HEK293 (cell line): ENCODE measurements at regions not wholly inside any gene's neighbourhood (a gene's known extent, or its start where the extent isn't known, plus 50 kb on each side); places are given as distances from the start of the nearest gene placed in this dataset.

Experiments used
- BCL11A ChIP-seq: fragments of 450-650 bp; formaldehyde crosslinking; IDR thresholded peaks from 2 replicates; pipeline ENCODE4 v1.5.1; 2016; ENCODE audit warnings: low read depth, missing biosample characterization, missing genetic modification characterization
- MYNN ChIP-seq: fragments of 450-650 bp; formaldehyde crosslinking; IDR thresholded peaks from 2 replicates; pipeline ENCODE4 v1.5.1; 2016; ENCODE audit warnings: missing biosample characterization, missing genetic modification characterization, borderline replicate concordance
- YY1 ChIP-seq: fragments of 450-650 bp; formaldehyde crosslinking; IDR thresholded peaks from 2 replicates; pipeline ENCODE4 v1.5.1; 2018; ENCODE audit warnings: missing biosample characterization, missing genetic modification characterization
- ZNF292 ChIP-seq: fragments of 450-650 bp; formaldehyde crosslinking; IDR thresholded peaks from 2 replicates; pipeline ENCODE4 v1.5.1; 2016; ENCODE audit warnings: low read depth, missing biosample characterization, missing genetic modification characterization, borderline replicate concordance
- ZNF302 ChIP-seq: fragments of 450-650 bp; formaldehyde crosslinking; IDR thresholded peaks from 2 replicates; pipeline ENCODE4 v1.5.1; 2016; ENCODE audit warnings: missing biosample characterization, missing genetic modification characterization, low read depth
- ZNF571 ChIP-seq: fragments of 450-650 bp; formaldehyde crosslinking; IDR thresholded peaks from 2 replicates; pipeline ENCODE4 v1.5.0; 2017; ENCODE audit warnings: missing biosample characterization, missing genetic modification characterization
- ZNF624 ChIP-seq: fragments of 450-650 bp; formaldehyde crosslinking; IDR thresholded peaks from 2 replicates; pipeline ENCODE4 v1.5.1; 2017; ENCODE audit warnings: missing biosample characterization, missing genetic modification characterization
- TF ChIP-seq, protein P1 (sequence below): fragments of 450-650 bp; formaldehyde crosslinking; IDR thresholded peaks from 2 replicates; pipeline ENCODE4 v1.5.1; 2016; ENCODE audit warnings: missing biosample characterization, missing genetic modification characterization
- TF ChIP-seq, protein P2 (sequence below): fragments of 450-650 bp; formaldehyde crosslinking; IDR thresholded peaks from 2 replicates; pipeline ENCODE4 v1.5.1; 2016; ENCODE audit warnings: missing biosample characterization, missing genetic modification characterization

DNA sequence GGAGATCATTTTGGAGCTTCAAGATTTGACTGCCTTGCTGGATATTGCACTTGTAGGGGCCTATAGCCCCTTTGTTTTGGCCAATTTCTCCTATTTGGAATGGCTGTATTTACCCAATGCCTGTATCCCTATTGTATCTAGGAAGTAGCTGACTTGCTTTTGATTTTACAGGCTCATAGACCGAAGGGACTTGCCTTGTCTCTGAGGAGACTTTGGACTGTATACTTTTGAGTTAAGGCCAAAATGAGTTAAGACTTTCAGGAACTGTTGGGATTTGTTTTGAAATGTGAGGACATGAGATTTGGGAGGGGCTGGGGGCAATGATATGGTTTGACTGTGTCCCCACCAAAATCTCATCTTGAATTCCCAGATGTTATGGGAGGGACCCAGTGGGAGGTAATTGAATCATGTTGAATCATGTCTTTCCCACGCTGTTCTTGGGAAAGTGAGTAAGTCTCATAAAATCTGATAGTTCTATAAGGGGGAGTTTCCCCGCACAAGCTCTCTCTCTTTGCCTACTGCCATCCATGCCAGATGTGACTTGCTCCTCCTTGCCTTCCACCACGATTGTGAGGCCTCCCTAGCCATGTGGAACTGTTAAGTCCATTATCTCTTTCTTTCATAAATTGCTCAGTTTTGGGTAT lies 276.1 kb downstream of the LMX1A start:
- TF ChIP-seq BCL11A (tag by site-specific recombination) (no peak), ZNF302 (tag by site-specific recombination) (no peak), ZNF571 (no peak), MYNN (tag by site-specific recombination) (no peak), ZNF292 (tag by site-specific recombination) (no peak), YY1 (tag by site-specific recombination) (no peak), ZNF624 (tag by site-specific recombination) (no peak)
- TF ChIP-seq, protein P1, sequence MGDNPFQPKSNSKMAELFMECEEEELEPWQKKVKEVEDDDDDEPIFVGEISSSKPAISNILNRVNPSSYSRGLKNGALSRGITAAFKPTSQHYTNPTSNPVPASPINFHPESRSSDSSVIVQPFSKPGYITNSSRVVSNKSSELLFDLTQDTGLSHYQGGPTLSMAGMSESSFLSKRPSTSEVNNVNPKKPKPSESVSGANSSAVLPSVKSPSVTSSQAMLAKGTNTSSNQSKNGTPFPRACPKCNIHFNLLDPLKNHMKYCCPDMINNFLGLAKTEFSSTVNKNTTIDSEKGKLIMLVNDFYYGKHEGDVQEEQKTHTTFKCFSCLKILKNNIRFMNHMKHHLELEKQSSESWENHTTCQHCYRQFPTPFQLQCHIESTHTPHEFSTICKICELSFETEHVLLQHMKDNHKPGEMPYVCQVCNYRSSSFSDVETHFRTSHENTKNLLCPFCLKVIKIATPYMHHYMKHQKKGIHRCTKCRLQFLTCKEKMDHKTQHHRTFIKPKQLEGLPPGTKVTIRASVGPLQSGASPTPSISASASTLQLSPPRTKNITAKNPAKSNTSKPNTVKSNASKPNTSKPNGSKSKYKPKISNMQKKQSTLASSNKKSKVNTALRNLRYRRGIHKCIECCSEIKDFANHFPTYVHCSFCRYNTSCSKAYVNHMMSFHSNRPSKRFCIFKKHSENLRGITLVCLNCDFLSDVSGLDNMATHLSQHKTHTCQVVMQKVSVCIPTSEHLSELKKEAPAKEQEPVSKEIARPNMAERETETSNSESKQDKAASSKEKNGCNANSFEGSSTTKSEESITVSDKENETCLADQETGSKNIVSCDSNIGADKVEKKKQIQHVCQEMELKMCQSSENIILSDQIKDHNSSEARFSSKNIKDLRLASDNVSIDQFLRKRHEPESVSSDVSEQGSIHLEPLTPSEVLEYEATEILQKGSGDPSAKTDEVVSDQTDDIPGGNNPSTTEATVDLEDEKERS, result no peak
- TF ChIP-seq, protein P2, sequence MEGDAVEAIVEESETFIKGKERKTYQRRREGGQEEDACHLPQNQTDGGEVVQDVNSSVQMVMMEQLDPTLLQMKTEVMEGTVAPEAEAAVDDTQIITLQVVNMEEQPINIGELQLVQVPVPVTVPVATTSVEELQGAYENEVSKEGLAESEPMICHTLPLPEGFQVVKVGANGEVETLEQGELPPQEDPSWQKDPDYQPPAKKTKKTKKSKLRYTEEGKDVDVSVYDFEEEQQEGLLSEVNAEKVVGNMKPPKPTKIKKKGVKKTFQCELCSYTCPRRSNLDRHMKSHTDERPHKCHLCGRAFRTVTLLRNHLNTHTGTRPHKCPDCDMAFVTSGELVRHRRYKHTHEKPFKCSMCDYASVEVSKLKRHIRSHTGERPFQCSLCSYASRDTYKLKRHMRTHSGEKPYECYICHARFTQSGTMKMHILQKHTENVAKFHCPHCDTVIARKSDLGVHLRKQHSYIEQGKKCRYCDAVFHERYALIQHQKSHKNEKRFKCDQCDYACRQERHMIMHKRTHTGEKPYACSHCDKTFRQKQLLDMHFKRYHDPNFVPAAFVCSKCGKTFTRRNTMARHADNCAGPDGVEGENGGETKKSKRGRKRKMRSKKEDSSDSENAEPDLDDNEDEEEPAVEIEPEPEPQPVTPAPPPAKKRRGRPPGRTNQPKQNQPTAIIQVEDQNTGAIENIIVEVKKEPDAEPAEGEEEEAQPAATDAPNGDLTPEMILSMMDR (tag by site-specific recombination), result no peak
